Panc1 (cell line): ENCODE measurements at regions not wholly inside any gene's neighbourhood (a gene's known extent, or its start where the extent isn't known, plus 50 kb on each side); places are given as distances from the start of the nearest gene placed in this dataset.

Experiments used
- ATAC-seq: fragments of 200-7000 bp; cut with Tn5 transposase; 2 replicates; pipeline ENCODE4 v1.9.1; 2020; ENCODE audit warnings: mild to moderate bottlenecking, moderate library complexity
- BruUV-seq: library from RNA; stranded (reverse); fragments of 400-500 nt; replicated peaks from 2 replicates; lab custom pipeline; 2021; lab: Mats Ljungman, UMichigan
- CTCF ChIA-PET: fragments of 300-600 bp; sonication (Branson Sonifier 250); formaldehyde crosslinking; loops from one replicate; lab custom pipeline; 2022; ENCODE audit warnings: antibody characterized with exemption; lab: Charles Lee
- POLR2A ChIA-PET: fragments of 300-600 bp; sonication (Branson Sonifier 250); formaldehyde crosslinking; loops from one replicate; lab custom pipeline; 2022; ENCODE audit warnings: antibody characterized with exemption; lab: Charles Lee
- DNase-seq: peaks from one replicate; pipeline ENCODE4 v3.0.0-alpha.2; 2010; ENCODE audit warnings: low read depth, low spot score
- H3K27ac ChIP-seq: 2 replicates; pipeline ENCODE4 v1.5.1; 2011; ENCODE audit warnings: mild to moderate bottlenecking, low read length, inconsistent platforms
- H3K27me3 ChIP-seq: fragments of 200-500 bp; sonication (Bioruptor generic); 2 replicates; pipeline ENCODE4 v1.6.0; 2014; ENCODE audit warnings: low read length, inconsistent platforms; ENCODE audit not compliant: control insufficient read depth, insufficient read depth
- H3K36me3 ChIP-seq: fragments of 200-500 bp; sonication (Bioruptor generic); 2 replicates; pipeline ENCODE4 v1.5.1; 2014; ENCODE audit warnings: inconsistent platforms, mild to moderate bottlenecking, low read length, moderate library complexity; ENCODE audit not compliant: control insufficient read depth, insufficient read depth
- H3K4me1 ChIP-seq: 2 replicates; pipeline ENCODE4 v1.5.1; 2011; ENCODE audit warnings: inconsistent platforms, mild to moderate bottlenecking, low read length, moderate library complexity; ENCODE audit not compliant: control insufficient read depth, insufficient read depth
- H3K4me3 ChIP-seq, 2 experiments: 2 replicates each; pipeline ENCODE4 v1.5.1; 2011 to 2012; ENCODE audit warnings: low read depth in 2 of 2, low read length in 2 of 2, mild to moderate bottlenecking in 2 of 2, inconsistent platforms in 1 of 2, moderate library complexity in 1 of 2
- H3K9me3 ChIP-seq: fragments of 200-500 bp; sonication (Bioruptor generic); 2 replicates; pipeline ENCODE4 v1.5.1; 2014; ENCODE audit warnings: low read depth, mild to moderate bottlenecking, inconsistent platforms, low read length, moderate library complexity; ENCODE audit not compliant: control insufficient read depth, insufficient read depth
- POLR2AphosphoS5 ChIP-seq: IDR thresholded peaks from 2 replicates; pipeline ENCODE4 v1.6.1; 2012; ENCODE audit warnings: mild to moderate bottlenecking, low read depth, low read length, moderate library complexity
- SIN3A ChIP-seq: IDR thresholded peaks from 2 replicates; pipeline ENCODE4 v1.6.1; 2012; ENCODE audit warnings: low read depth, mild to moderate bottlenecking, low read length, moderate library complexity, borderline replicate concordance; ENCODE audit not compliant: insufficient read depth
- TCF7L2 ChIP-seq: IDR thresholded peaks from 2 replicates; pipeline ENCODE4 v1.6.1; 2011; ENCODE audit warnings: mild to moderate bottlenecking, low read depth, low read length, inconsistent platforms
- in situ Hi-C: cut with HindIII; loops from 2 replicates; pipeline ENCODE4 v1.10.0; 2016; ENCODE audit warnings: low sequenced_read_pairs, low pct_unique_long_range_greater_than_20kb
- intact Hi-C: fragments of 100-400 bp; cut with micrococcal nuclease; formaldehyde crosslinking; loops from one replicate; pipeline ENCODE4 v1.10.0; 2022; ENCODE audit not compliant: unreplicated experiment
- TF ChIP-seq, protein P1 (sequence below), 2 experiments: IDR thresholded peaks; 2 replicates each; pipeline ENCODE4 v1.6.1; 2011 to 2012; ENCODE audit warnings: low read depth in 2 of 2, control low read depth in 1 of 2, low read length in 1 of 2, mild to moderate bottlenecking in 1 of 2, moderate library complexity in 1 of 2; ENCODE audit not compliant: insufficient read depth in 1 of 2
- TF ChIP-seq, protein P2 (sequence below): fragments of 450-650 bp; IDR thresholded peaks from 2 replicates; pipeline ENCODE4 v1.5.1; 2017; ENCODE audit warnings: mild to moderate bottlenecking

DNA sequence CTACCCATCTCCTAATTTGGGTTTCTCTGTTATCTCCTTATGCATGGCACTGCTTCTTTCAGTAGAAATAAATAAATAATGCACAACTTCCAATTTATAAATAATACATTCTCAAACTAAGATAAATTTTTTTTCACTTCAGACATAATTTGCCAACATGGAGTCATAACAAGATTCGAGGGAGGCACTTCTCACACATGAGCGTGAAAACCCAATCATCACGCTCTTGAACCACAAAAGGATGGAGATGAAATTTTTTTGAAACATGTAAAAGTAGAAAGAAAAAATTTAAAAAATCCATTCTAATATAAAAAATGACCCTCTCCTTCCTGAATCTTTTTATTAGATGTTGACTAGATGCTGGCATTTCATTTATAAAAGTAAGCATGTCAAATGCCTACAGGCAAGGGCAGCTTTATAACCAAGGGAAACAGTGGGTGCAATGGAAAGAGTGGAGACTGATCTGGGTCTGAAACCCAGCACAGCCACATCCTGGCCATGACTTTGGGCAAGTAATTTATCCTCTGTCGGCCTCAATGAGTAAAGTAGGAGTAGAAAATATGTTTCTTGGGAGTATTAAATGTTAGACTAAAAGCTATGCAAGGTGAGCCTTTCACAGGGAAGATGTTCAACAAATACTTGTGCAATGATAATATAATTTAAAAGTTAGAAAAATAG is 185.0 kb downstream of the STK31 start:
- ChIA-PET POLR2A (no interaction called here), CTCF (no interaction called here)
- intact Hi-C loops: no loop called here
- Histone ChIP-seq H3K4me1 (no peaks in the 10 kb centered on the region), H3K36me3 (no peaks in the 10 kb centered on the region), H3K27ac (no peak overlapping the region), H3K9me3 (no peaks in the 10 kb centered on the region), H3K27me3 (no peaks in the 10 kb centered on the region), H3K4me3 (no peak overlapping the region)
- no peak for ATAC-seq
- in situ Hi-C loops: no loop called here
- DNase-seq: no peak
- TF ChIP-seq, protein P1, sequence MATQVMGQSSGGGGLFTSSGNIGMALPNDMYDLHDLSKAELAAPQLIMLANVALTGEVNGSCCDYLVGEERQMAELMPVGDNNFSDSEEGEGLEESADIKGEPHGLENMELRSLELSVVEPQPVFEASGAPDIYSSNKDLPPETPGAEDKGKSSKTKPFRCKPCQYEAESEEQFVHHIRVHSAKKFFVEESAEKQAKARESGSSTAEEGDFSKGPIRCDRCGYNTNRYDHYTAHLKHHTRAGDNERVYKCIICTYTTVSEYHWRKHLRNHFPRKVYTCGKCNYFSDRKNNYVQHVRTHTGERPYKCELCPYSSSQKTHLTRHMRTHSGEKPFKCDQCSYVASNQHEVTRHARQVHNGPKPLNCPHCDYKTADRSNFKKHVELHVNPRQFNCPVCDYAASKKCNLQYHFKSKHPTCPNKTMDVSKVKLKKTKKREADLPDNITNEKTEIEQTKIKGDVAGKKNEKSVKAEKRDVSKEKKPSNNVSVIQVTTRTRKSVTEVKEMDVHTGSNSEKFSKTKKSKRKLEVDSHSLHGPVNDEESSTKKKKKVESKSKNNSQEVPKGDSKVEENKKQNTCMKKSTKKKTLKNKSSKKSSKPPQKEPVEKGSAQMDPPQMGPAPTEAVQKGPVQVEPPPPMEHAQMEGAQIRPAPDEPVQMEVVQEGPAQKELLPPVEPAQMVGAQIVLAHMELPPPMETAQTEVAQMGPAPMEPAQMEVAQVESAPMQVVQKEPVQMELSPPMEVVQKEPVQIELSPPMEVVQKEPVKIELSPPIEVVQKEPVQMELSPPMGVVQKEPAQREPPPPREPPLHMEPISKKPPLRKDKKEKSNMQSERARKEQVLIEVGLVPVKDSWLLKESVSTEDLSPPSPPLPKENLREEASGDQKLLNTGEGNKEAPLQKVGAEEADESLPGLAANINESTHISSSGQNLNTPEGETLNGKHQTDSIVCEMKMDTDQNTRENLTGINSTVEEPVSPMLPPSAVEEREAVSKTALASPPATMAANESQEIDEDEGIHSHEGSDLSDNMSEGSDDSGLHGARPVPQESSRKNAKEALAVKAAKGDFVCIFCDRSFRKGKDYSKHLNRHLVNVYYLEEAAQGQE (IDR thresholded peaks at IDR 0.05; ENCODE audit: insufficient read depth in 1 of 2, low read depth in 2 of 2, low read length in 1 of 2): no peak
- TF ChIP-seq, protein P2, sequence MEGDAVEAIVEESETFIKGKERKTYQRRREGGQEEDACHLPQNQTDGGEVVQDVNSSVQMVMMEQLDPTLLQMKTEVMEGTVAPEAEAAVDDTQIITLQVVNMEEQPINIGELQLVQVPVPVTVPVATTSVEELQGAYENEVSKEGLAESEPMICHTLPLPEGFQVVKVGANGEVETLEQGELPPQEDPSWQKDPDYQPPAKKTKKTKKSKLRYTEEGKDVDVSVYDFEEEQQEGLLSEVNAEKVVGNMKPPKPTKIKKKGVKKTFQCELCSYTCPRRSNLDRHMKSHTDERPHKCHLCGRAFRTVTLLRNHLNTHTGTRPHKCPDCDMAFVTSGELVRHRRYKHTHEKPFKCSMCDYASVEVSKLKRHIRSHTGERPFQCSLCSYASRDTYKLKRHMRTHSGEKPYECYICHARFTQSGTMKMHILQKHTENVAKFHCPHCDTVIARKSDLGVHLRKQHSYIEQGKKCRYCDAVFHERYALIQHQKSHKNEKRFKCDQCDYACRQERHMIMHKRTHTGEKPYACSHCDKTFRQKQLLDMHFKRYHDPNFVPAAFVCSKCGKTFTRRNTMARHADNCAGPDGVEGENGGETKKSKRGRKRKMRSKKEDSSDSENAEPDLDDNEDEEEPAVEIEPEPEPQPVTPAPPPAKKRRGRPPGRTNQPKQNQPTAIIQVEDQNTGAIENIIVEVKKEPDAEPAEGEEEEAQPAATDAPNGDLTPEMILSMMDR: no peak
- TF ChIP-seq SIN3A (no peak), POLR2AphosphoS5 (no peak), TCF7L2 (no peak)
- no TSS peak for BruUV-seq

DNA sequence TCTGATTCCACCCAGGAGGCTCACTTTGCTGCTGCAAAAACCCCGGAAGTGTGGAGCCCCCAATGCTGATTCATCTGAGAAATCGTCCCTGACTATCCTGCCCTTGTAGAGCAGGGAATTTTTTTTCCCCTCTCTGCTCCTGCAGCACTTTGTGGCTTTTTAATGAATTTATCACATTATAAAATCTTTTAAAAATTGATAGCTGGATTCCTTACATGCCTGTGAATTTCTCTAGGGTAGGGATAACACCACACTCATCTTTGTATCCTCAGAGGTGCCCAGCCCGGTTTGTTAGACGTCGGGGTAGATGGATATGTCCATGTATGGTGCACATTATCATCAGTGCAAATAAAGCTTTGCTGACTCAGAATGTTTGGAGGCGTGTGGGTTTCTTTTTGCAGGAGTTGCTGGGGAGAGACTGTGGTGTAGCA is 185.7 kb downstream of the STK31 start:
- H3K27ac ChIP-seq: no peak overlapping the region
- DNase-seq (no peak), ATAC-seq (no peak)
- no peaks in the 10 kb centered on the region for H3K4me1 ChIP-seq
- TF ChIP-seq, protein P1 (IDR thresholded peaks at IDR 0.05; ENCODE audit: insufficient read depth in 1 of 2, low read depth in 2 of 2, low read length in 1 of 2): no peak
- TF ChIP-seq, protein P2: no peak
- no peak for TF ChIP-seq TCF7L2
- TF ChIP-seq SIN3A: no peak
- no peak for TF ChIP-seq POLR2AphosphoS5
- no peaks in the 10 kb centered on the region for H3K9me3 ChIP-seq
- no peak overlapping the region for H3K4me3 ChIP-seq
- H3K36me3 ChIP-seq: no peaks in the 10 kb centered on the region
- in situ Hi-C loops: no loop called here
- no TSS peak for BruUV-seq
- CTCF ChIA-PET: no interaction called here
- POLR2A ChIA-PET: no interaction called here
- intact Hi-C loops: no loop called here
- H3K27me3 ChIP-seq: no peaks in the 10 kb centered on the region
